Thoracic aorta (tissue), 2 donors: ENCODE measurements at regions not wholly inside any gene's neighbourhood (a gene's known extent, or its start where the extent isn't known, plus 50 kb on each side); places are given as distances from the start of the nearest gene placed in this dataset.
"Not testable (repeated sequence)": the region's sequence is repeated elsewhere in the genome, so short reads cannot be mapped to it uniquely, and the experiment has no call there.

ENCODE experiments used
- ATAC-seq: fragments of 150-250 bp; one replicate; pipeline ENCODE4 v1.8.0; 2017; ENCODE audit warnings: low read depth; ENCODE audit not compliant: insufficient number of reproducible peaks, low FRiP score
- DNase-seq: peaks from one replicate; pipeline ENCODE4 v3.0.0-alpha.2; 2020; ENCODE audit warnings: low spot score
- H3K27ac ChIP-seq, 2 donors: fragments of 200-600 bp; sonication (generic); 1 replicate in 1 of 2; 2 replicates in 1 of 2; pipeline ENCODE4 v1.5.1; 2016; ENCODE audit warnings: mild to moderate bottlenecking in 2 of 2, moderate library complexity in 2 of 2
- H3K27me3 ChIP-seq: fragments of 200-600 bp; sonication (generic); replicated peaks from 2 replicates; pipeline ENCODE4 v1.6.0; 2016; ENCODE audit warnings: mild to moderate bottlenecking; ENCODE audit not compliant: insufficient read depth
- H3K36me3 ChIP-seq: fragments of 200-600 bp; sonication (generic); one replicate; pipeline ENCODE4 v1.5.1; 2016
- H3K4me1 ChIP-seq, 2 donors: fragments of 200-600 bp; sonication (generic); 1 replicate in 1 of 2; 2 replicates in 1 of 2; pipeline versions ENCODE4 v1.5.1 to v1.6.0; 2016; ENCODE audit warnings: low read depth in 2 of 2, mild to moderate bottlenecking in 1 of 2; ENCODE audit not compliant: control insufficient read depth in 1 of 2
- H3K4me3 ChIP-seq: fragments of 200-600 bp; sonication (generic); 2 replicates; pipeline ENCODE4 v1.5.1; 2016; ENCODE audit warnings: mild to moderate bottlenecking
- H3K9me3 ChIP-seq: fragments of 200-600 bp; sonication (generic); 2 replicates; pipeline ENCODE4 v1.5.1; 2016
- TF ChIP-seq, protein P1 (sequence below): fragments of 200-600 bp; sonication (generic); IDR thresholded peaks from one replicate; pipeline ENCODE4 v1.5.1; 2019; ENCODE audit warnings: antibody characterized with exemption

DNA sequence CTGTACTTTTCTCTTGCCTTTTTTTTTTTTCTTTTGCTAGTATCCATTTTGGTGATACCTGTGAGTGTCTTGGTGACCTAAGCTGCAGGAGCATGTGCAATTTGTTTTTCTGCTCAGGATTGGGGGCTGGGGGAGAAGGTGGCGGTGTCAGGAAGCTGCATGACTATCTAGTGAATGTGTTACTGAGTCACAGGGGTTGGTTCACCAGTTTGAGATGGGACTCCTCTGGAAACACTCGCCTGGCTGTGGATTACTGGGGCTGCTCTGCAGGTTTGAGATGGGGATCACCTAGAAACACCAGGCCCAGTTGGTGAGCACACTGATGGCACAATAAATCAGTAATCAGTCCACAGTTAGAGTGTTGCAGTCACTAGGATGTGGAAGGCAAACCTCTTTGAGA lies 447.9 kb downstream of the SPATA31D1 start:
- Histone ChIP-seq H3K9me3 (peaks cover 6% of the 10 kb centered on the region), H3K36me3 (no peaks in the 10 kb centered on the region), H3K27me3 (no peaks in the 10 kb centered on the region), H3K4me3 (no peak overlapping the region), H3K4me1 (no peaks in the 10 kb centered on the region), H3K27ac (no peak overlapping the region)
- DNase-seq (no peak), ATAC-seq (no peak)
- TF ChIP-seq, protein P1, sequence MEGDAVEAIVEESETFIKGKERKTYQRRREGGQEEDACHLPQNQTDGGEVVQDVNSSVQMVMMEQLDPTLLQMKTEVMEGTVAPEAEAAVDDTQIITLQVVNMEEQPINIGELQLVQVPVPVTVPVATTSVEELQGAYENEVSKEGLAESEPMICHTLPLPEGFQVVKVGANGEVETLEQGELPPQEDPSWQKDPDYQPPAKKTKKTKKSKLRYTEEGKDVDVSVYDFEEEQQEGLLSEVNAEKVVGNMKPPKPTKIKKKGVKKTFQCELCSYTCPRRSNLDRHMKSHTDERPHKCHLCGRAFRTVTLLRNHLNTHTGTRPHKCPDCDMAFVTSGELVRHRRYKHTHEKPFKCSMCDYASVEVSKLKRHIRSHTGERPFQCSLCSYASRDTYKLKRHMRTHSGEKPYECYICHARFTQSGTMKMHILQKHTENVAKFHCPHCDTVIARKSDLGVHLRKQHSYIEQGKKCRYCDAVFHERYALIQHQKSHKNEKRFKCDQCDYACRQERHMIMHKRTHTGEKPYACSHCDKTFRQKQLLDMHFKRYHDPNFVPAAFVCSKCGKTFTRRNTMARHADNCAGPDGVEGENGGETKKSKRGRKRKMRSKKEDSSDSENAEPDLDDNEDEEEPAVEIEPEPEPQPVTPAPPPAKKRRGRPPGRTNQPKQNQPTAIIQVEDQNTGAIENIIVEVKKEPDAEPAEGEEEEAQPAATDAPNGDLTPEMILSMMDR: no peak

DNA sequence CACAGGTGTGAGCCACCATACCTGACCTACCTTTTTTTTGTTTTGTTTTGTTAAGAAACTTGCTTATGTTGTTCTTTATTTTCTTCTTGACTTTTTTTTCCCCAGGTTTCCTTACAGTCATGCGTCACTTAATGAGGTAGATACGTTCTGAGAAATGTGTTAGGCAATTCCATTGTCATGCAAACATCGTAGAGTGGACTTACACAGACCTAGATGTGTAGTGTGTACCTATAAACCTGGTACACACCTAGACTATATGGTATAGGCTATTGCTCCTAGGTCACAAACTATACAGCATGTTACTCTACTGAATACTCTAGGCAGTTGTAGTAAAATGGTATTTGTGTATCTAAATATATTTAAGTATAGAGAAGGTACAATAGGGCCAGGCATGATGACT lies 448.6 kb downstream of the SPATA31D1 start:
- H3K9me3 ChIP-seq, H3K27ac ChIP-seq, H3K4me1 ChIP-seq, H3K4me3 ChIP-seq, H3K36me3 ChIP-seq, H3K27me3 ChIP-seq, DNase-seq, ATAC-seq: not testable (repeated sequence)

DNA sequence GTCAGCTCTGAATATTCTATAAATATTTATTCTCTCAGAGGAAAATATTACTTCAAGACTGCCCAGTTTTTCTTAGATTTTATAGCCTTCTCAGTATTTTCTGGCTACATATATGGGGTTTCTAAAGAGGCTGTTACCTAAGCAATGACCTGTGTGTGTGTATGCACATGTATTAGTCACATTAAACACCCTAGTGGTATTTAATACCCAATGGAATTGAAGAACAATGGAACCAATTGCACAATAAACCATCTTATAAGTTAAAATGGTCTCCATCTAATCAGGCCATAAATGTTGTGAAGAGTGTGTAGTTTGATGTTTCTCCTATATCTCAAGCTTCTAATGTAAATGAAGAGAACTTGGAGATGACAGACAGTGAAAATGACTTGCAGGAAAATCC lies 450.0 kb downstream of the SPATA31D1 start:
- no peak for DNase-seq
- Histone ChIP-seq H3K27ac (no peak overlapping the region), H3K36me3 (no peaks in the 10 kb centered on the region), H3K9me3 (peaks cover 6% of the 10 kb centered on the region), H3K27me3 (no peaks in the 10 kb centered on the region), H3K4me3 (no peak overlapping the region), H3K4me1 (no peaks in the 10 kb centered on the region)
- TF ChIP-seq, protein P1: no peak
- no peak for ATAC-seq

DNA sequence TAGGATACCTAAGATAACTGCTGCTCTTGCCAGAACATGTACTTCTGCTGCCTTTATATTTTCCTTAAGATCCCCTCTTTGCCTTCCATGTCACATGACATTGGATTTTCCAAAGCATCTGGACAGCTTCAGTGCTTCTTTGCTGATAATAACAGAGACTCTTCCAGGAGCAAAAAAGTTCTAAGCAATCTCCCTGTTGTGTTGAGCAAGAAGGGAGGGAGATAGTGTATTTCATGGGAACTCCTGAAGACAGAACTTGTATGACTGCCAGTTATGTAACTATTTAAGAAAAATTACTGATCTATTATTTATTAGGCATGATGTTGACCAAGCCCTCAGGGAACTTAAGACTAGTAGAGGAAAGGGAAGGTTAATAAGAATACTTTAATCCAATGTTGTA lies 454.7 kb downstream of the SPATA31D1 start:
- Histone ChIP-seq H3K4me3 (no peak overlapping the region), H3K27me3 (no peaks in the 10 kb centered on the region), H3K27ac (no peak overlapping the region), H3K36me3 (no peaks in the 10 kb centered on the region), H3K4me1 (no peaks in the 10 kb centered on the region), H3K9me3 (no peaks in the 10 kb centered on the region)
- ATAC-seq (no peak), DNase-seq (no peak)
- TF ChIP-seq, protein P1: no peak

DNA sequence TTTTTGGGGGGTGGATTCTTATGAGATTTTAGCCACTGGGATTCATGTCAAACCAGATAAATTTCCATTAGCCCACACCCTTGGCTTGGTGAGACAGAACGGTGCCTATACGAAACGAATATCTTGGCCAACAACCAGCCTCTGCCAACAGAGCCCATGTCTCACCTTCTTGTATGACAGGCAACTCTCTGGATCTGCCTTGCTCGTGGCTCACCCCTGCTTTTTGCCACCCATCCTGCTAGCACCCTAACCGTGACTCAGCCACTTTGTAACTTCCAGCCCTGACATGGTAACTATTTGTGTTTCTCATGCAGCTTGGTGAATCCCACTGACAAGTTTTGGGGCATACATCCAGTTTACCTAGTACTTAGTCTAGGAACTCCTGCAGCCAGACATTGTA lies 457.0 kb downstream of the SPATA31D1 start:
- ATAC-seq (no peak), DNase-seq (no peak)
- no peaks in the 10 kb centered on the region for H3K36me3 ChIP-seq
- H3K27me3 ChIP-seq: no peaks in the 10 kb centered on the region
- no peaks in the 10 kb centered on the region for H3K4me1 ChIP-seq
- no peak overlapping the region for H3K4me3 ChIP-seq
- no peaks in the 10 kb centered on the region for H3K9me3 ChIP-seq
- H3K27ac ChIP-seq: no peak overlapping the region
- TF ChIP-seq, protein P1: no peak

GRCh38 chr9:82447343-82447742 lies 458.8 kb downstream of the SPATA31D1 start:
- TF ChIP-seq, protein P1: no peak
- no peak overlapping the region for H3K4me3 ChIP-seq
- no peak overlapping the region for H3K27ac ChIP-seq
- DNase-seq (no peak), ATAC-seq (no peak)
- H3K9me3 ChIP-seq: no peaks in the 10 kb centered on the region
- H3K27me3 ChIP-seq: no peaks in the 10 kb centered on the region
- no peaks in the 10 kb centered on the region for H3K36me3 ChIP-seq
- no peaks in the 10 kb centered on the region for H3K4me1 ChIP-seq
